Stomach (tissue), 4 donors: ENCODE measurements at regions not wholly inside any gene's neighbourhood (a gene's known extent, or its start where the extent isn't known, plus 50 kb on each side); places are given as distances from the start of the nearest gene placed in this dataset.

Source experiments
- EP300 ChIP-seq: sonication (generic); formaldehyde crosslinking; IDR thresholded peaks from one replicate; pipeline ENCODE4 v1.6.1; 2017; ENCODE audit warnings: antibody characterized with exemption
- POLR2A ChIP-seq, 4 donors: fragments of 450-650 bp; IDR thresholded peaks; one replicate each; pipeline ENCODE4 v1.6.1; 2016; ENCODE audit warnings: antibody characterized with exemption in 4 of 4, control low read depth in 2 of 4, mild to moderate bottlenecking in 1 of 4, moderate library complexity in 1 of 4
- TF ChIP-seq, protein P1 (sequence below), 7 experiments: fragments of 450-650 bp in 4 of 7; fragments of 200-600 bp in 3 of 7; sonication (generic) in 3 of 7; IDR thresholded peaks; one replicate each; pipeline ENCODE4 v1.5.1; 2016 to 2019; ENCODE audit warnings: antibody characterized with exemption in 7 of 7, control low read depth in 2 of 7, mild to moderate bottlenecking in 1 of 7

DNA sequence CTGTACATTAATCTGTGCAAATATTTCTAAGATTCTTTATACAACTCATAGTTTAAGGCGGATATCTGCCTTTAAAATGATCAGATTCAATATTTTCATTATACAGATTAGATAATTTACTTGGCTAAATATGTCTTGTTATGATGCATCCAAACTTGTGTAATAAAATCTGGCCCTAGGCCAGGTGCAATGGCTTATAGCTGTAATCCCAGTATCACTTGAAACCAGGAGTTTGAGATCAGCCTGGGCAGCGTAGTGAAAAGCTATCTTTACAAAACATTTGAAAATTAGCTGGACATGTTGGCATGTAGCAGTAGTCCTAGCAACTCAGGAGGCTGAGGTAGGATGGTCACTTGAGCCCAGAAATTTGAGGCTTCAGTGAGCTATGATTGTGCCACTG is 2002.2 kb upstream of the ACO1 start:
- TF ChIP-seq, protein P1, sequence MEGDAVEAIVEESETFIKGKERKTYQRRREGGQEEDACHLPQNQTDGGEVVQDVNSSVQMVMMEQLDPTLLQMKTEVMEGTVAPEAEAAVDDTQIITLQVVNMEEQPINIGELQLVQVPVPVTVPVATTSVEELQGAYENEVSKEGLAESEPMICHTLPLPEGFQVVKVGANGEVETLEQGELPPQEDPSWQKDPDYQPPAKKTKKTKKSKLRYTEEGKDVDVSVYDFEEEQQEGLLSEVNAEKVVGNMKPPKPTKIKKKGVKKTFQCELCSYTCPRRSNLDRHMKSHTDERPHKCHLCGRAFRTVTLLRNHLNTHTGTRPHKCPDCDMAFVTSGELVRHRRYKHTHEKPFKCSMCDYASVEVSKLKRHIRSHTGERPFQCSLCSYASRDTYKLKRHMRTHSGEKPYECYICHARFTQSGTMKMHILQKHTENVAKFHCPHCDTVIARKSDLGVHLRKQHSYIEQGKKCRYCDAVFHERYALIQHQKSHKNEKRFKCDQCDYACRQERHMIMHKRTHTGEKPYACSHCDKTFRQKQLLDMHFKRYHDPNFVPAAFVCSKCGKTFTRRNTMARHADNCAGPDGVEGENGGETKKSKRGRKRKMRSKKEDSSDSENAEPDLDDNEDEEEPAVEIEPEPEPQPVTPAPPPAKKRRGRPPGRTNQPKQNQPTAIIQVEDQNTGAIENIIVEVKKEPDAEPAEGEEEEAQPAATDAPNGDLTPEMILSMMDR (IDR thresholded peaks at IDR 0.05) = no peak
- TF ChIP-seq EP300 = no peak
- TF ChIP-seq POLR2A (IDR thresholded peaks at IDR 0.05) = no peak
